GM18861 (cell line): ENCODE measurements at regions not wholly inside any gene's neighbourhood (a gene's known extent, or its start where the extent isn't known, plus 50 kb on each side); places are given as distances from the start of the nearest gene placed in this dataset.
"Not testable (repeated sequence)": the region's sequence is repeated elsewhere in the genome, so short reads cannot be mapped to it uniquely, and the experiment has no call there.

Experiments used
- ATAC-seq: cut with Tn5 transposase; IDR thresholded peaks from one replicate; pipeline ENCODE4 v1.9.1; 2021; ENCODE audit not compliant: unreplicated experiment

DNA sequence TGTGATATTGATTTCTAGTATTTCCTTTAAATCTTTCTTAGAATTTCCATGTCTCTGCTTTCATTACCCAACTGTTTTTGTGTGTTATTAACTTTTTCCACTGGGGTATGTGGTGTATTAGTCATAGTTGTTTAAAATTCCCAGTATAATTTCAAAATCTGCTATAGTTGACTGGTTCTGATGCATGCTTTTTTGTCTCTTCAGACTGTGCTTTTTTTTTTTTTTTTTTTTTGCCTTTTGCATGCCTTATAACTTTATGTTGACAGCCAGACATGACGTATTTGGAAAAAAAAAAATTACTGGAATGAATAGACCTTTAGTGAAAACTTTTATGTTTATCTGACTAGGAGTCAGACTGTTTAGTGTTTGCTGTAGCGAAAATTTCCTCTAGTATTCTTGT lies 580.4 kb downstream of the ANKRD50 start:
- no peak for ATAC-seq

DNA sequence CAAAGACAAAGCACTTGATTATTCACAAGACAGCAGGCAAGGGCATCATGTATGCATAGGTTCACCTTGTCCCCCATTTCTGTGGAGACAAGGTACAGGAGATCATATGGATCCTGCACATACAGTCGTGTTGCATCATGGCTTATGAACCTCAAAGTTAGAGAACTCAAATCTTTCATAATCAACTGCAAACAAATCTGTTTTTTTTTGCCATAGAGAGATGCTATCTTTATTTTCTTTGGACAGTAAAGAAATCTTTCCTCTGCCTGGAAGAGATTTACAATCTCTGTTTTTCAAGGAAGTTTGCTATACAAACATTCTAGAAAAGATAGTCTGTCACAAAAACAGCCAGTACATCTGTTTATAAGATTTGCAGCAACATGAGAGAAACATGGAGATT lies 578.8 kb downstream of the ANKRD50 start:
- no peak for ATAC-seq

DNA sequence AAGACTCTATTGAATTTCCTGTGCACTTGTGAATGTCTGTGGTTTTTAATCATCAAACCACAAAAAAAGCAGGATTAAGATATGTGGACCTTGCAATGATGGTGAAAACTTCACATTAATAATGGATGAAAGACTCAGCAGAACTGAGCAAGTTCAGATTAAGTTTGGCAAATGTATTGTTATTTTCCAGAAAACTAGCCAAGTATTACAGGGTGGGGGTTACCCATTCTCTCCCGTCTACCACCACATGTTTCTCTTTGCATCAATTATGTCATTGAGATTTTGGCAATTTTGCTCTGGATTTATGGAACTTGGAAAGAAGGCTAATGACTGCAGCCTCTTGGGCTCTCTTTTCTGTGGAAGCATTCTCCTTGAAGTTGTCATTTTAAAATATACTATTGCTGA lies 577.1 kb downstream of the ANKRD50 start:
- ATAC-seq = no peak

DNA sequence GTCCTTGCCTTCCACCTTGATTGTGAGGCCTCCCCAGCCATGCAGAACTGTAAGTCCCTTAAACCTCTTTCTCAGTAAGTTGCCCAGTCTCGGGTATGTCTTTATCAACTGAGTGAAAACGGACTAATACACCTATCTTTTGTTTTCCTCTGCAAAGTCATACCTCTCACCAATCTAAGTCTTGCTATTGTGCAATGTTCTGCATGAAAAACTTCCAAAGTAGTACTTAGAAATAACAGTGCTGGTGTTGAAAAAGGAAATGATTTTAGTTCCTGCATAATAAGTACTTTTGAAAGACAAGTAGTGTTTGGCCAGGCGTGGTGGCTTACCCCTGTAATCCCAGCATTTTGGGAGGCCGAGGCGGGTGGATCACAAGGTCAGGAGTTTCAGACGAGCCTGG lies 573.5 kb downstream of the ANKRD50 start:
- ATAC-seq = no peak

DNA sequence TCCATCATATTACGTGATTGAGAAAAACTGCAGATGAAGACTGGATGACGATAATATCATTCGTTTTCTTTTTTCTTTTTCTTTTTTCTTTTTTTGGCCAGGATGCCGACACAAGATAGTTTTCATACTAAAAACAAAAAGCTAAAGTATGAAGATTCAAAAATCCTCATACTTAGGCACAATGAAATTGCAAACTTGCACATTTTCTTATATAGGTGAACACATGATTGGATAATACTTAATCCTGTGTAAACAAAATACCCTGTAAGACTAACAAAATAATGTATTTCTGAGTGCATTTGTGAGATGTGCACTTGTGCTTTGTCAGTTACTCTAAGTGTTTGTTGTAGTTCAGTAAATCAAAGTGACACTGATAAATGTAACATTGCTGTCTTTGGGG lies 568.9 kb downstream of the ANKRD50 start:
- no peak for ATAC-seq

DNA sequence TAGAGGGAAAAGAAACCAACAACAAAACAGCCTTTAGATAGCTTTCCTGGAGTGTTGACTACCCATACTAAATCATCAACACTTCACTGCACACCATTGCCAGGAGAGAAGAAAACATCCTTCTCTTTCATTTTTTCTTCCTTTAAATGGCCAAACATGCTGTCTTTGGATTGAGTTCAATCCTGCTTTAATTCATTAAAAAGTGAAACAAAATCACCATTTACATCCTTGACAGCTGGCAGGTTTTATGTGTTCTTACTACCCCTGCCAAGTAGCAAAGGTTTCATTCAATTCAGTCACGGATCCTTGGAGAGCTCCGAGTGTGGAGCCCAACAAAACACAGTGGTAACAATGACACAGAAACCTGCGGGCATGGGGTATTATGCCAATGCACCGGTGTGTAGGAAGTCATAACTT lies 568.3 kb downstream of the ANKRD50 start:
- no peak for ATAC-seq

DNA sequence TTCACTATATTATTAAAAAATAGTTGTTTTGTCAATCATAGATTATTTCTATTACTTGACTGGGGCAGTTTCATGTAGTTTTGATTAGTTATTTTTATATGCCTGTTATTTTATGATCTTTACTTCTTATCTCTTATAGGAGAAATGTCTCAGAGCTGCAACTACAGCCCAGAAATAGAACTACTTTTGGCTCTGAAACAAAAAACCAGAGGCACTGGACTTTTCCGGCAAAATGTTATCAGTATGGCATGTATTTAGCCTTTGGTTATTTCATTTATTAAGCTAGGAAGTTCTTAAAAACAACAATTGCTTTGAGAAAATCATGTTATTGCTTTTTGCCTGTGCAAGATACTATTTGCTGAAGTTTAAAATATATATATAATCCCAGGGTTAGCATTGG lies 566.5 kb downstream of the ANKRD50 start:
- ATAC-seq = no peak

DNA sequence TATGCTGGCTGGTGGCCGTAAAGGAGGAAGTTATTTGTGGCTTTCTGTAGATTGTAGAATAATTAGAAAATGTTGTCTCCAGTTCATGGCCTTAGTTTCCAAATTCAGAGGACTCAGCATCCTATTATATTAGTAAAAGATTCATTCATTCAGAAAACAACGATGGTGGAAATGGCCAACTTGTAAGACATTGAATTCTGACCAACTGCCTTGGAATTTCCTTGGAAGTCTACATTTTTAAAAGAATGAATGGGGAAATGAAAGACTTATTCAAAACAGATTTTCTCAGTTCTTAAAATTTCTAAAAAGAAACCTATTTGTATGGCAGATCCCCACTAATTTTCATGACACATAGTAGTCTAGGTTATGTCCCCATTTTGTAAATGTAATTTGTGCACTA lies 561.5 kb downstream of the ANKRD50 start:
- ATAC-seq = no peak

DNA sequence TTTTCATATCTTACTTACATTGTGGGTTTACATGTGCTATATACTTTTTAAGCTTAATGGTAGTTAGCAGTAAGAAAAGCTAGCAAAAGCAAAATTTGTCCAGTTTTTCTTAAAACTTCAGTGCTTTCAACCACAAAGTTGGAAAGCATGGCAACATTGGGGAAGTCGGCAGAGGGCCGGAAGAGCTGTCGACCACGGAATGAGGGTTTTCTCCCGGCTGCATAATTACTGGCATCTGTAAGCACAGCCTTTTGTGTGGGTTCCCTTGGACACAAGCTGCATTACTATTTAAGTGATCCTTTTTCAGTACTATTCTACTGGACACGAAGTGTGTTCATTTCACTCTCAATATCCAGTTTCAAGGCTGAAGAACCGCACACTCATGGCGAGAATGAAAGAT lies 560.4 kb downstream of the ANKRD50 start:
- no peak for ATAC-seq

DNA sequence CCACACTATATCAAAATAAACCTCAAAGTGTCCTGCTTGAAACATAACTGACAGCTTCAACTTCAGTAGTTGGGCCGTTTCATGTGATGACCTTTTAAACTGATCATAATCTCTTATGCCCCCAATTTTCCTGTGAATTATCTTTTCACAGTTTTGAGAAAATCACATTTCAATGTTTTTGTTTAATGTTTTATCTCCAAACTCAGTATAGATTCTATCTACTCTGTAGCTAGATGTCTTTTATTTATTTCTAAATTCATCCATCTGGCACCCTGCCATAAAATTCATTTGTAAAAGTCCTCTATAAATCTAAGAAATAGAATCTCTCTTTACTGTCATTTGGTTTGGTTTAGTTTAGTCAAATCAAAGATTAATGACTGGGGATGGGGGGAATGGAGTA lies 557.3 kb downstream of the ANKRD50 start:
- ATAC-seq = no peak

DNA sequence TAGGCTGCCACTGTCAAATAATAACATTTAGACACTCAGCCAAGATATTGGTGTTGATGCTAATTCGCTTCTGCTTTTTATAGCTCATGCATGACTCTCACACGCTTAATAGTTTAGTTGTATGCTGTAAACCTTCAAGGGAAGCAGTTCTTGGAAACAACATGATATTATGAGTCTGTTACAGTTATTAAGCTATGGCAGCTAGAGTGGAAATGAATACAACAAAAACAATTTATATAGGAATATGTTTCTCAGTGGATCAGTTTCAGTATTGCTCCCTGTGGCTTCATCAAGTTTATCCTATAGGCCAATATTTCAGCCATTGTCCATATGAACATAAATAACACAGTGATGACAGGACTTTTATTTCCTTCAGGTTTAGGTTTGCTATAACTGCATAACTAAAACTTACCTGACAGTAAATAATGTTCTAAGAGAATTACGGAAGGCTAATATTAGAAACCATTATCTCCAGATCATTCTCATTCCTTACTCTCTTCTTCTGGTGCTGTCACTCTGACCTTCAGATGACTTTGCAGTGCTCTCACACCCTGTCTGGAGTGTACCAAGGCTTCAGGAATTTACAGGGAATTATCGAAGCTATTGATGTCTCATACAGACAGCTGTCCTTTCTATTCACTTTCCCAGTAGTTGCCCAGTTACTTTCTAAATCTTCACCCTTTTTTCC lies 555.0 kb downstream of the ANKRD50 start:
- ATAC-seq = no peak

DNA sequence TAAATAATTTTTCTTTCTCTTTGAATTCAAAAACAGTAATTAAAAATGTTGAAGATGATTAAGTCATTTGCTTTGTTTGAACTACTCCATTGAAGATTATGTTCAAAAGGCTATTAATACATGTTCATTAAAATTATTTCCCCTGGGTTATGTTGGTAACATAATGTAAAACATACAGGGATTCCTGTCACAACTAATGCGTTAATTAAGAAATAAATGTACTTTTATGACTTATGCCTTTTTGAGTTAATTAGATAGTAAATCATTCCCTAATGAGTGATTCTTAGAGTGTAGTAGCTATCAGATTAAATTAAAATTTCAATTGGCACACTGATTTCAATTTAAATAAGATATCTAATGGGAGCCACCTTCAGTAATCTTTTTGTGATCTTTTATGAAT lies 549.1 kb downstream of the ANKRD50 start:
- no peak for ATAC-seq

DNA sequence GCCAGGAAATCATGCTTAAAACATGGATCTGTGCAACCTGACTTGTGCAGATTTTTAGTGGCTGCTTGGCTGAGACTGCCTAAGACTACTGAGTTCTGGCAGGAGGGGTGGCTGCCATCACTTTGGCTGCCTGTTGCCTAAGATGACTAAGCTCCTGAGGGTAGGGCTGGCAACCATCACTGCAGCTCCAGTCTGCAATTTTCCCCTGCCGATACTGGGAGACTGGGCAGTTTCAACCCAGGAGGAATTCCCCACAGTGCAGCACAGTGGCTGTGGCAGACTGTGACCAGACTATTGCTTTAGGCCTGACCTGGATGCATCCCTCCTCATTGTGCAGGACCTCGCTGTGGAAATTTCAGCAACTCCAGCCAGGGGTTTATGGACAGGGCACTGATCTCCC lies 544.9 kb downstream of the ANKRD50 start:
- ATAC-seq = no peak

DNA sequence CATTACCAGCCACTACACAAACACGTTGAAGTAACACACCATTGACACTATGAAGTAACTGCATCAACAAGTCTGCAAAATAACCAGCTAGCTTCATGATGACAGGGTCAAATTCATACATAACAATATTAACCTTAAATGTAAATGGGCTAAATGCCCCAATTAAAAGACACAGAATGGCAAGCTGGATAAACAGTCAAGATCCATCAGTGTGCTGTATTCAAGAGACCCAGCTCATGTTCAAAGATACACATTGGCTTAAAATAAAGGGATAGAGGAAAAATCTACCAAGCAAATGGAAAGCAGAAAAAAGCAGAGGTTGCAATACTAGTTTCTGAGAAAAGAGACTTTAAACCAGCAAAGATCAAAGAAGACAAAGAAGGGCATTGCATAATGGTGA lies 543.0 kb downstream of the ANKRD50 start:
- not testable (repeated sequence) for ATAC-seq

DNA sequence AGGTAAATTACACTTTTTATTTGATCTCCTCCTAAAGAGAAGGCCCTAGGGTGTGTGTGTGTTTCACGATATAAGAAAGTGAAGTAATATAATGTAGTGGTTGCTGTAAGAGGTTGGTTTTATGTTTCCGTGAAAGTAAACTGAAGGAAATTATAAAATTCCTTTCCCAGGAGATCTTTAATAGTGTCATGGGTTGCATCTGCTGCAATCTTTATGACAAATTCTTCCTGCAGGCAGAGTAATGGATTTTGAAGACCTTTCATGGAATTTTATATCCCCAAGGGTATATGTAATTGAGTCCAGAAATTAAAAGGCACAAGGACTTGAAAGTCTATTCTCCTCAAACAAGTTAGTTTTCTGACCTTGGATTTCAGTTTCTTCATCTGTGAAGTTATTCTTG lies 538.6 kb downstream of the ANKRD50 start:
- ATAC-seq = no peak

DNA sequence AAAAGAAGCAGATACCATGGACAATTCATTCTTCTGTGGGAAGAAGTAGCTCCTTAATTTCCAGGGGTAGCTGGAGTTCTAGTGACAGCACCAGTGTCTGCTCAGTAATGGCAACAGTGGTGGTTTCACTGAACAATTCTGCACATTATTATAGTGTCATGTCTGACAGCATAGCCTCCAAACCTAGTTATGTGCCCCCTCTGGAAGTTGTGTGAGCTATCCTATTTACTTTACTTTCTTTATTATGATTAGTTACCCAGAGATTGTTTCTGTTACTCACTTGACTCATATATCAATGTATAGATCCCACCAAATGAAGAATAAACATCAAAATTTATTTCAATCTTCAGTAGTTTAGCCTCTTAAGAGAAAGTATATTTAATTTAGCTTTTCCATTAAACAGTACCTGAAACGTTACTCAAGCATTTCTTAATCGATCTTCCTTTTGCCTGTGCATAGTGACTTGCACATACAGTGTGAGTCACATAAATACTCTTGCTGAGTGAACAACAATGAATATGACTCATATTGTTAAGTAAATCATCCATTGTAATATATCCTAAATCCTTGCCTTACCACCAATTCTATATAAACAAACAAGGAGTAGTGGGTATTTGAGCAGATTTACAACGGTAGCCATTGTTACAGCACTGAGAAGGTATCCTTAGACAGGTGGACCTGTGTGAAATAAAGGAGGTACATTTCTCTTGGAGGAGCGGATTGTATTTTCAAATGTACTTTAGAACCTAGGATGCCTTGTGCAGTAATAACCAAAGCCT lies 534.7 kb downstream of the ANKRD50 start:
- no peak for ATAC-seq

DNA sequence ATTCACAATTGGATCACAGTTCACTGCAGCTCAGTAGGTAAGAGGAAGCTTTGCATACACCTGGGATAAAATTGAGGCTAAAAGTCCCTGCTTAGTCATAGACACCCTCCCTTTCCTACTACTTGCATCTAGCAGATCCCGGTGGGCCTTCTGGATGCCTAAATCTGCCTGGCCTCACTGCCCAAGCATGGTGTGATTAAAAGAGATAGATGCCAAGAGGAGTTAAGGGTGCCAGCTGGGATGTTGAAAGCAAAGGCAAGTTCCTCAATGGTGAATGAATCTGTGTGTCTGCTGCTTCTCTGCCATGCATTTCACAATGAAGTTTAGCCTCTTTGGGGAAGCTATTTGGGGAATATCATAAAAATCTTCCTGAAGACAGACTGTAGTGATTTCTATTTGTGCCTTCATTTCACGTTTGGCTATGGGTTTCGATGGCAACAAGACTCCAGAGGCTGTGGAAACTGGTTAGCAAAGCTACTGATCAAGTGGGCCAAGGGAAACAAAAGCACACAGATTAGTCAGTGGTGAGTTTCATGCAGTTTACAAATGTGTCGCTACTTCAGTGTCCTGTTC lies 534.0 kb downstream of the ANKRD50 start:
- ATAC-seq = no peak

DNA sequence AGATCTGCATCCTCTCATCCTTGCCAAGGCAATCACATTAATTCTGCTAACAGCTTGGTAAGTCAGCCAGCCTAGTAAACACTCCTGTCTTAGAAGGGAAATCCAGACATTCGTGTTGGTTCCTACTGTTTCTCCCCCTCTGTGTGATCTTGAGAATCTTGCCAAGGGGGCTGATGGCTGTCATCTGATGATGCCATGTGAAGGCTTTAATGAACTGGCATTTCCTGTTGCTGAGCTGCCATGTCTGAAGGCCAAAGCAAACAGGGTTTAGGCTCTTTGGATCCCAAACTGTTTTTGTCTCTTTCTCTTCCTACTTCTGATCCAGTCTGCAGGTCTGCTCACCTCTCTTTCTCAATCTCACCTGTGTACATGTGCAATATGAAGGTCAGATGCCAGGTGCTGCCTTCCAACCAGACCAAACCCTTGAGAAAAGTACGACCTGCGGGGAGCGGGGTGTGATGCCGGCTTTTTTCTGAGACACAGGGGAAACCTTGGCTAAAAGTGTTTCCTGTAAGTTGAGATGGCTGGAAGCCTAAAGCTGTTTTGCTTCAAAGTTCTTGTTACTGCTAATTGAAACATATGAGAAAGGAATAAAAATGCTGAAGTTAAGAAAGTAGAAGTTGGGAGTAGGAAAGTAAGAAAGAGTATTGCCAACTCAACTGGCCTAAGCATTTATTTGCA lies 532.9 kb downstream of the ANKRD50 start:
- no peak for ATAC-seq

DNA sequence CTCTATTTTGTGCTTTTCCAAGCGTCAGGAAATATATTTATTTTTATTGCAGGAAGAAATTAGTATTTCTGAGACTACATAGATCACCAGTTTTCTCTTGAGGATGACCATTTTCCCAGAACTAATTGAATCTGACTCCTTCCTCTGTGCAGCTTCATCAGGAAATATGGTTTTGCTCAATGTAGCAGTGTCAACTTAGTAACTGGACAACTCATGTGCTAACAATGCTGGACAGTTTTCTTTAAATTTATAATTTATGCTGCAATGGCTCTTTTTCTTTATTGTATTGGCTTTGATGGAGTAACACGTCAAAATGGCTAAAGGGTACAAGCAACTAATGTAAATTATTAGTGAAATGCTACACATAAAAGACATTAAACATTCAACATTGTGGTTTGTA lies 531.5 kb downstream of the ANKRD50 start:
- ATAC-seq = no peak

DNA sequence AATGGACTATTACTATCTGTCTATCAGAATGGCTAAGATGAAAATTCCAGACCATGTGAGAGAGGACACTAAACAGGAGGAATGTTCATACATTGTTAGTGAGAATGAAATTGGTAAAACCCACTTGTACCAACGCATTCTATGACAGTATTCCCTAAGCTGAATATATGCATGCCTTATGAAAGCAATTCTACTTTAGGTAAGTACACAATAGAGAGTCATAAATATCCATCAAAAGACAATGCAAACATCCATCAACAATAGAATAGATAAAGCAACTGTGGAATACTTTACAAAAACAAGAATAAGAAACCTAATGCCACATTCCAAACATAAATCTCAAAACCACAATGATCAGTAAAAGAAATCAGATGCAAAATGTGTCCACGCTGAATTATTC lies 529.3 kb downstream of the ANKRD50 start:
- ATAC-seq = no peak

DNA sequence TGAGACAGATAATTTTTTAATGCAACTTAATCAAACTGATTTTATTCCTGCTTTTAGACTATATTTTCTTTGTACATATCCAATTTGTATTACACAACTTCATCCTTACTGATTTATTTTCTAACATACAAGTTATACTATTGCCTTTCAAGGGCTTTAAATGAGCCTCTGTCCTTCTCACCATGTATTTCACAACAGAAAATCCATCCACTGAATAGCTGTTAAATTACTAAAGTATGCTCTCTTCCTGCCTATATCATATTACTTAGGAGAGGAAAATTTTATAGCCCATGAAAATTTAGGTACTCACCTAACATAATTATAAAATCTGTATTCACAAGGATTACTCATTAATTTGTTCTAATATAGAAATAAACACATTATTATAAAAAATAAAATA lies 528.6 kb downstream of the ANKRD50 start:
- ATAC-seq = no peak

DNA sequence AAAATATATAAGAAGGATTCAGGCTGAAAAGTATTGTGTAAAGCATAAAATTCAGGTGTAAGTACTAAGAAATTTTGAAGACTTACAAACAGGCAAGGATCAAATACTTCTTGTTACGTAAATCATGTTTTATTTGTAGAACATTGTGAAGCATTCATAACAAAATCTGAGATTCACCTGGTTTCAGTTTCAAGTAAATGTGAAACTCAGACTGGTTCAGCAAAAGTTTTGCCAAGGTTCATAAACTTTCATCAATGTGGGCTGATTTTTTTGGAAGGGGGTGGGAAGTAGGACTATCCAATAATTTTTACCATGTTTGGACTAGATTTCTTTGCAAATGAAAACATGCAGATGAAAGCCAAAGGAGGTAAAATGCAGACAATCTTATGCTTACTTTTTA lies 527.7 kb downstream of the ANKRD50 start:
- ATAC-seq = no peak
